ENCODE measurements at regions not wholly inside any gene's neighbourhood (a gene's known extent, or its start where the extent isn't known, plus 50 kb on each side); places are given as distances from the start of the nearest gene placed in this dataset.

- TF ChIP-seq POLR2A (IDR thresholded peaks at IDR 0.05; ENCODE audit: low read depth, low read length) = no peak
- TF ChIP-seq, protein P1, sequence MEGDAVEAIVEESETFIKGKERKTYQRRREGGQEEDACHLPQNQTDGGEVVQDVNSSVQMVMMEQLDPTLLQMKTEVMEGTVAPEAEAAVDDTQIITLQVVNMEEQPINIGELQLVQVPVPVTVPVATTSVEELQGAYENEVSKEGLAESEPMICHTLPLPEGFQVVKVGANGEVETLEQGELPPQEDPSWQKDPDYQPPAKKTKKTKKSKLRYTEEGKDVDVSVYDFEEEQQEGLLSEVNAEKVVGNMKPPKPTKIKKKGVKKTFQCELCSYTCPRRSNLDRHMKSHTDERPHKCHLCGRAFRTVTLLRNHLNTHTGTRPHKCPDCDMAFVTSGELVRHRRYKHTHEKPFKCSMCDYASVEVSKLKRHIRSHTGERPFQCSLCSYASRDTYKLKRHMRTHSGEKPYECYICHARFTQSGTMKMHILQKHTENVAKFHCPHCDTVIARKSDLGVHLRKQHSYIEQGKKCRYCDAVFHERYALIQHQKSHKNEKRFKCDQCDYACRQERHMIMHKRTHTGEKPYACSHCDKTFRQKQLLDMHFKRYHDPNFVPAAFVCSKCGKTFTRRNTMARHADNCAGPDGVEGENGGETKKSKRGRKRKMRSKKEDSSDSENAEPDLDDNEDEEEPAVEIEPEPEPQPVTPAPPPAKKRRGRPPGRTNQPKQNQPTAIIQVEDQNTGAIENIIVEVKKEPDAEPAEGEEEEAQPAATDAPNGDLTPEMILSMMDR (IDR thresholded peaks at IDR 0.05; ENCODE audit: extremely low read depth in 1 of 2, insufficient read depth in 1 of 2, low read depth in 1 of 2, low read length in 2 of 2) = no peak
Observed at GRCh38 chr2:198325359-198325758, 521.0 kb downstream of the PLCL1 start.
